Breast epithelium (tissue), 3 donors: ENCODE measurements at regions not wholly inside any gene's neighbourhood (a gene's known extent, or its start where the extent isn't known, plus 50 kb on each side); places are given as distances from the start of the nearest gene placed in this dataset.
"Not testable (repeated sequence)": the region's sequence is repeated elsewhere in the genome, so short reads cannot be mapped to it uniquely, and the experiment has no call there.

Experiments used
- POLR2A ChIP-seq: fragments of 450-650 bp; IDR thresholded peaks from one replicate; pipeline ENCODE4 v1.6.1; 2016; ENCODE audit warnings: antibody characterized with exemption, mild to moderate bottlenecking, moderate library complexity
- TF ChIP-seq, protein P1 (sequence below), 3 donors: fragments of 450-650 bp; IDR thresholded peaks; one replicate each; pipeline ENCODE4 v1.5.1; 2016 to 2017; ENCODE audit warnings: antibody characterized with exemption in 3 of 3, mild to moderate bottlenecking in 3 of 3, moderate library complexity in 3 of 3

DNA sequence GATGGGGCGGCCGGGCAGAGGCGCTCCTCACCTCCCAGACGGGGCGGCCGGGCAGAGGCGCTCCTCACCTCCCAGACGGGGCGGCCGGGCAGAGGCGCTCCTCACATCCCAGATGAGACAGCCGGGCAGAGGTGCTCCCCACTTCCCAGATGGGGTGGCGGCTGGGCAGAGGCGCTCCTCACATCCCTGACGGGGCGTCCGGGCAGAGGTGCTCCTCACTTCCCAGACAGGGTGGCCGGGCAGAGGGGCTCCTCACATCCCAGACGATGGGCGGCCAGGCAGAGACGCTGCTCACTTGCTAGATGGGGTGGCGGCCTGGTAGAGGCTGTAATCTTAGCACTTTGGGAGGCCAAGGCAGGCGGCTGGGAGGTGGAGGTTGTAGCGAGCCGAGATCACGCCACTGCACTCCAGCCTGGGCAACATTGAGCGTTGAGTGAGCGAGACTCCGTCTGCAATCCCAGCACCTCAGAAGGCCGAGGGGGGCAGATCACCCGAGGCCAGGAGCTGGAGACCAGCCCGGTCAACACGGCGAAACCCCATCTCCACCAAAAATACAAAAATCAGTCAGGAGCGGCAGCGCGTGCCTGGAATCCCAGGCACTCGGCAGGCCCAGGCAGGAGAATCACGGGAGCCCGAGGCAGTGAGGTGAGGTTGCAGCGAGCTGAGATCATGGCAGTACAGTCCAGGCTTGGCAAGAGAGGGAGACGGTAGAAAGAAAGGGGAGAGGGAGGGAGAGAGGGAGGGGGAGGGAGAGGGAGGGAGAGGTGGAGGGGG, 141.4 kb downstream of the SMC2 start:
- TF ChIP-seq, protein P1, sequence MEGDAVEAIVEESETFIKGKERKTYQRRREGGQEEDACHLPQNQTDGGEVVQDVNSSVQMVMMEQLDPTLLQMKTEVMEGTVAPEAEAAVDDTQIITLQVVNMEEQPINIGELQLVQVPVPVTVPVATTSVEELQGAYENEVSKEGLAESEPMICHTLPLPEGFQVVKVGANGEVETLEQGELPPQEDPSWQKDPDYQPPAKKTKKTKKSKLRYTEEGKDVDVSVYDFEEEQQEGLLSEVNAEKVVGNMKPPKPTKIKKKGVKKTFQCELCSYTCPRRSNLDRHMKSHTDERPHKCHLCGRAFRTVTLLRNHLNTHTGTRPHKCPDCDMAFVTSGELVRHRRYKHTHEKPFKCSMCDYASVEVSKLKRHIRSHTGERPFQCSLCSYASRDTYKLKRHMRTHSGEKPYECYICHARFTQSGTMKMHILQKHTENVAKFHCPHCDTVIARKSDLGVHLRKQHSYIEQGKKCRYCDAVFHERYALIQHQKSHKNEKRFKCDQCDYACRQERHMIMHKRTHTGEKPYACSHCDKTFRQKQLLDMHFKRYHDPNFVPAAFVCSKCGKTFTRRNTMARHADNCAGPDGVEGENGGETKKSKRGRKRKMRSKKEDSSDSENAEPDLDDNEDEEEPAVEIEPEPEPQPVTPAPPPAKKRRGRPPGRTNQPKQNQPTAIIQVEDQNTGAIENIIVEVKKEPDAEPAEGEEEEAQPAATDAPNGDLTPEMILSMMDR (IDR thresholded peaks at IDR 0.05): not testable (repeated sequence)
- not testable (repeated sequence) for TF ChIP-seq POLR2A
